Panc1 (cell line): ENCODE measurements at regions not wholly inside any gene's neighbourhood (a gene's known extent, or its start where the extent isn't known, plus 50 kb on each side); places are given as distances from the start of the nearest gene placed in this dataset.

ENCODE experiments used
- CTCF ChIP-seq: fragments of 450-650 bp; IDR thresholded peaks from 2 replicates; pipeline ENCODE4 v1.5.1; 2017; ENCODE audit warnings: mild to moderate bottlenecking
- POLR2AphosphoS5 ChIP-seq: IDR thresholded peaks from 2 replicates; pipeline ENCODE4 v1.6.1; 2012; ENCODE audit warnings: mild to moderate bottlenecking, low read depth, low read length, moderate library complexity
- REST ChIP-seq, 2 experiments: IDR thresholded peaks; 2 replicates each; pipeline ENCODE4 v1.6.1; 2011 to 2012; ENCODE audit warnings: low read depth in 2 of 2, control low read depth in 1 of 2, low read length in 1 of 2, mild to moderate bottlenecking in 1 of 2, moderate library complexity in 1 of 2; ENCODE audit not compliant: insufficient read depth in 1 of 2
- SIN3A ChIP-seq: IDR thresholded peaks from 2 replicates; pipeline ENCODE4 v1.6.1; 2012; ENCODE audit warnings: low read depth, mild to moderate bottlenecking, low read length, moderate library complexity, borderline replicate concordance; ENCODE audit not compliant: insufficient read depth

- TF ChIP-seq CTCF (no peak), POLR2AphosphoS5 (no peak), REST (IDR thresholded peaks at IDR 0.05; ENCODE audit: insufficient read depth in 1 of 2, low read depth in 2 of 2, low read length in 1 of 2) (no peak), SIN3A (no peak)
Measured at GRCh38 chr6:100307561-100307960, 157.2 kb downstream of the SIM1 start.
